ENCODE measurements at regions not wholly inside any gene's neighbourhood (a gene's known extent, or its start where the extent isn't known, plus 50 kb on each side); places are given as distances from the start of the nearest gene placed in this dataset.

GRCh38 chr1:221604948-221605347, 136.9 kb downstream of the DUSP10 start:
- Histone ChIP-seq H2AFZ (ENCODE audit: insufficient read depth, low read depth, low read length, poor library complexity, severe bottlenecking) (no peak overlapping the region), H3K9ac (ENCODE audit: insufficient read depth, low read length, poor library complexity, severe bottlenecking) (no peak overlapping the region), H3K36me3 (replicated peaks in 1 of 2; ENCODE audit: control insufficient read depth in 1 of 2, insufficient read depth in 2 of 2, low read length in 2 of 2) (no peaks in the 10 kb centered on the region), H4K20me1 (ENCODE audit: insufficient read depth, low read length) (no peaks in the 10 kb centered on the region), H3K4me2 (replicated peaks; ENCODE audit: extremely low read depth, low read length, poor library complexity, severe bottlenecking) (no peak overlapping the region), H3K79me2 (ENCODE audit: insufficient read depth, low read length) (no peaks in the 10 kb centered on the region), H3K4me3 (replicated peaks in 1 of 3; ENCODE audit: low read depth in 2 of 3, low read length in 3 of 3) (no peak overlapping the region), H3K27ac (ENCODE audit: low read depth in 1 of 2, low read length in 2 of 2) (no peak overlapping the region), H3K27me3 (ENCODE audit: control insufficient read depth in 2 of 2, insufficient read depth in 2 of 2, low read length in 2 of 2) (no peaks in the 10 kb centered on the region), H3K9me3 (replicated peaks in 1 of 2; ENCODE audit: control insufficient read depth in 1 of 2, insufficient read depth in 1 of 2, low read length in 2 of 2) (peaks cover 4 to 5% of the 10 kb centered on the region in 2 donors), H3K4me1 (ENCODE audit: control insufficient read depth in 1 of 2, insufficient read depth in 2 of 2, low read length in 2 of 2) (no peaks in the 10 kb centered on the region)
- H3K4me3 Mint-ChIP-seq, result no peak overlapping the region
- no peaks in the 10 kb centered on the region for H3K4me1 Mint-ChIP-seq
- H3K27me3 Mint-ChIP-seq (ENCODE audit: low read depth in 3 of 3), result peaks cover 0 to 1% (median 0%) of the 10 kb centered on the region in 3 donors
- TF ChIP-seq, protein P1, sequence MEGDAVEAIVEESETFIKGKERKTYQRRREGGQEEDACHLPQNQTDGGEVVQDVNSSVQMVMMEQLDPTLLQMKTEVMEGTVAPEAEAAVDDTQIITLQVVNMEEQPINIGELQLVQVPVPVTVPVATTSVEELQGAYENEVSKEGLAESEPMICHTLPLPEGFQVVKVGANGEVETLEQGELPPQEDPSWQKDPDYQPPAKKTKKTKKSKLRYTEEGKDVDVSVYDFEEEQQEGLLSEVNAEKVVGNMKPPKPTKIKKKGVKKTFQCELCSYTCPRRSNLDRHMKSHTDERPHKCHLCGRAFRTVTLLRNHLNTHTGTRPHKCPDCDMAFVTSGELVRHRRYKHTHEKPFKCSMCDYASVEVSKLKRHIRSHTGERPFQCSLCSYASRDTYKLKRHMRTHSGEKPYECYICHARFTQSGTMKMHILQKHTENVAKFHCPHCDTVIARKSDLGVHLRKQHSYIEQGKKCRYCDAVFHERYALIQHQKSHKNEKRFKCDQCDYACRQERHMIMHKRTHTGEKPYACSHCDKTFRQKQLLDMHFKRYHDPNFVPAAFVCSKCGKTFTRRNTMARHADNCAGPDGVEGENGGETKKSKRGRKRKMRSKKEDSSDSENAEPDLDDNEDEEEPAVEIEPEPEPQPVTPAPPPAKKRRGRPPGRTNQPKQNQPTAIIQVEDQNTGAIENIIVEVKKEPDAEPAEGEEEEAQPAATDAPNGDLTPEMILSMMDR (IDR thresholded peaks at IDR 0.05), result no peak
- no peaks in the 10 kb centered on the region for H3K36me3 Mint-ChIP-seq
- H3K9me3 Mint-ChIP-seq, result peaks cover 2 to 18% (median 8%) of the 10 kb centered on the region in 7 donors
- H3K27ac Mint-ChIP-seq, result no peak overlapping the region
- intact Hi-C loops (cut with micrococcal nuclease), result no loop called here
- no peak for DNase-seq

GRCh38 chr1:221605569-221605968, 136.3 kb downstream of the DUSP10 start:
- Mint-ChIP-seq H3K4me1 (no peaks in the 10 kb centered on the region), H3K4me3 (no peak overlapping the region), H3K27ac (no peak overlapping the region), H3K9me3 (peaks cover 2 to 18% (median 8%) of the 10 kb centered on the region in 7 donors), H3K36me3 (no peaks in the 10 kb centered on the region), H3K27me3 (ENCODE audit: low read depth in 3 of 3) (peaks cover 0 to under 1% (median 0%) of the 10 kb centered on the region in 3 donors)
- Histone ChIP-seq H3K36me3 (replicated peaks in 1 of 2; ENCODE audit: control insufficient read depth in 1 of 2, insufficient read depth in 2 of 2, low read length in 2 of 2) (no peaks in the 10 kb centered on the region), H3K4me2 (replicated peaks; ENCODE audit: extremely low read depth, low read length, poor library complexity, severe bottlenecking) (no peak overlapping the region), H3K9me3 (replicated peaks in 1 of 2; ENCODE audit: control insufficient read depth in 1 of 2, insufficient read depth in 1 of 2, low read length in 2 of 2) (peaks cover 4 to 5% of the 10 kb centered on the region in 2 donors), H2AFZ (ENCODE audit: insufficient read depth, low read depth, low read length, poor library complexity, severe bottlenecking) (no peak overlapping the region), H3K4me1 (ENCODE audit: control insufficient read depth in 1 of 2, insufficient read depth in 2 of 2, low read length in 2 of 2) (no peaks in the 10 kb centered on the region), H3K27me3 (ENCODE audit: control insufficient read depth in 2 of 2, insufficient read depth in 2 of 2, low read length in 2 of 2) (no peaks in the 10 kb centered on the region), H3K4me3 (replicated peaks in 1 of 3; ENCODE audit: low read depth in 2 of 3, low read length in 3 of 3) (no peak overlapping the region), H4K20me1 (ENCODE audit: insufficient read depth, low read length) (no peaks in the 10 kb centered on the region), H3K27ac (ENCODE audit: low read depth in 1 of 2, low read length in 2 of 2) (no peak overlapping the region), H3K79me2 (ENCODE audit: insufficient read depth, low read length) (no peaks in the 10 kb centered on the region), H3K9ac (ENCODE audit: insufficient read depth, low read length, poor library complexity, severe bottlenecking) (no peak overlapping the region)
- no peak for DNase-seq
- TF ChIP-seq, protein P1 (IDR thresholded peaks at IDR 0.05), result no peak
- 100% methylated on average over 1 of the region's 1 CpG for WGBS (ENCODE audit: insufficient coverage)
- intact Hi-C loops (cut with micrococcal nuclease), result no loop called here

All from CD14-positive monocyte (primary cell).